Iris pigment epithelial cell (primary cell): ENCODE measurements at regions not wholly inside any gene's neighbourhood (a gene's known extent, or its start where the extent isn't known, plus 50 kb on each side); places are given as distances from the start of the nearest gene placed in this dataset.
A peak's percentile ranks its signal among the peaks of the same experiment; 100 is the strongest.
"Not testable (repeated sequence)": the region's sequence is repeated elsewhere in the genome, so short reads cannot be mapped to it uniquely, and the experiment has no call there.

Experiments
- DNase-seq: peaks from one replicate; pipeline ENCODE4 v3.0.0-alpha.2; 2011; ENCODE audit warnings: low read depth

- no peak for DNase-seq
Observed at GRCh38 chr21:35309316-35309715, 260.2 kb upstream of the RUNX1 start.

- peak; percentile 95 for DNase-seq
Observed at GRCh38 chr21:35303085-35303484, 254.0 kb upstream of the RUNX1 start.

GRCh38 chr21:35298757-35299156, 249.7 kb upstream of the RUNX1 start:
- DNase-seq, result no peak

- DNase-seq, result no peak
Observed at GRCh38 chr21:35297665-35298064, 248.6 kb upstream of the RUNX1 start.

GRCh38 chr21:35294231-35294898, 245.3 kb upstream of the RUNX1 start:
- no peak for DNase-seq

- DNase-seq, result peak; percentile 76
Observed at GRCh38 chr21:35291973-35292627, 243.0 kb upstream of the RUNX1 start.

GRCh38 chr21:35291034-35291433, 241.9 kb upstream of the RUNX1 start:
- DNase-seq, result no peak

GRCh38 chr21:35288238-35288637, 239.1 kb upstream of the RUNX1 start:
- DNase-seq, result no peak

- no peak for DNase-seq
Observed at GRCh38 chr21:35284199-35284598, 235.1 kb upstream of the RUNX1 start.

GRCh38 chr21:35282944-35283343, 233.8 kb upstream of the RUNX1 start:
- no peak for DNase-seq

GRCh38 chr21:35281956-35282355, 232.9 kb upstream of the RUNX1 start:
- DNase-seq, result no peak

GRCh38 chr21:35280231-35280630, 231.1 kb upstream of the RUNX1 start:
- DNase-seq, result no peak

- peak; percentile 38 for DNase-seq
Observed at GRCh38 chr21:35275776-35276175, 226.7 kb upstream of the RUNX1 start.

- DNase-seq, result no peak
Observed at GRCh38 chr21:35274923-35275322, 225.8 kb upstream of the RUNX1 start.

- no peak for DNase-seq
Observed at GRCh38 chr21:35274090-35274489, 225.0 kb upstream of the RUNX1 start.

GRCh38 chr21:35273333-35273732, 224.2 kb upstream of the RUNX1 start:
- DNase-seq, result no peak

GRCh38 chr21:35271344-35272118, 222.4 kb upstream of the RUNX1 start:
- not testable (repeated sequence) for DNase-seq

- no peak for DNase-seq
Observed at GRCh38 chr21:35268817-35269216, 219.7 kb upstream of the RUNX1 start.

- no peak for DNase-seq
Observed at GRCh38 chr21:35268261-35268660, 219.2 kb upstream of the RUNX1 start.

- peak; percentile 36 for DNase-seq
Observed at GRCh38 chr21:35266546-35266945, 217.4 kb upstream of the RUNX1 start.

- peak; percentile 78 for DNase-seq
Observed at GRCh38 chr21:35265170-35265877, 216.2 kb upstream of the RUNX1 start.

- DNase-seq, result no peak
Observed at GRCh38 chr21:35259457-35259856, 210.4 kb upstream of the RUNX1 start.
